ENCODE measurements at regions not wholly inside any gene's neighbourhood (a gene's known extent, or its start where the extent isn't known, plus 50 kb on each side); places are given as distances from the start of the nearest gene placed in this dataset.

DNA sequence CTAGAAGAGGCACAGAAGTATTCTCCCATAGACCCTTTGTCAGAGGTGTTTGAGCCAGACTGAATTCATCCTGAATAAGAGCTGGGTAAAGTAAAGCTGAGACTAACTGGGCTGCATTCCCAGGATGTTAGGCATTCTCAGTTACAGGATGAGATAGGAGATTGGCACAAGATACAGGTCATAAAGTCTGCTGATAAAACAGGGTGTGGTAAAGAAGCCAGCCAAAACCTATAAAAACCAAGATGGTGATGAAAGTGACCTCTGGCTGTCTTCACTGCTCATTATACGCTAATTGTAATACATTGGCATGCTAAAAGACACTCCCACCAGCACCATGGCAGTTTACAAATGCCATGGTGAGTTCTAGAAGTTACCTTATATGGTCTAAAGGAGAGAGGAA is 364.9 kb upstream of the TMEFF2 start:
- DNase-seq (no peak), ATAC-seq (ENCODE audit: low read depth) (no peak)
- H3K4me1 Mint-ChIP-seq, result no peaks in the 10 kb centered on the region
- ChIA-PET CTCF (no interaction called here), POLR2A (no interaction called here)
- H3K4me1 ChIP-seq (ENCODE audit: control insufficient read depth in 2 of 2, insufficient read depth in 2 of 2, low read length in 2 of 2), result no peaks in the 10 kb centered on the region
- TF ChIP-seq, protein P1, sequence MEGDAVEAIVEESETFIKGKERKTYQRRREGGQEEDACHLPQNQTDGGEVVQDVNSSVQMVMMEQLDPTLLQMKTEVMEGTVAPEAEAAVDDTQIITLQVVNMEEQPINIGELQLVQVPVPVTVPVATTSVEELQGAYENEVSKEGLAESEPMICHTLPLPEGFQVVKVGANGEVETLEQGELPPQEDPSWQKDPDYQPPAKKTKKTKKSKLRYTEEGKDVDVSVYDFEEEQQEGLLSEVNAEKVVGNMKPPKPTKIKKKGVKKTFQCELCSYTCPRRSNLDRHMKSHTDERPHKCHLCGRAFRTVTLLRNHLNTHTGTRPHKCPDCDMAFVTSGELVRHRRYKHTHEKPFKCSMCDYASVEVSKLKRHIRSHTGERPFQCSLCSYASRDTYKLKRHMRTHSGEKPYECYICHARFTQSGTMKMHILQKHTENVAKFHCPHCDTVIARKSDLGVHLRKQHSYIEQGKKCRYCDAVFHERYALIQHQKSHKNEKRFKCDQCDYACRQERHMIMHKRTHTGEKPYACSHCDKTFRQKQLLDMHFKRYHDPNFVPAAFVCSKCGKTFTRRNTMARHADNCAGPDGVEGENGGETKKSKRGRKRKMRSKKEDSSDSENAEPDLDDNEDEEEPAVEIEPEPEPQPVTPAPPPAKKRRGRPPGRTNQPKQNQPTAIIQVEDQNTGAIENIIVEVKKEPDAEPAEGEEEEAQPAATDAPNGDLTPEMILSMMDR (IDR thresholded peaks at IDR 0.05), result no peak
- TF ChIP-seq EZH2 (IDR thresholded peaks at IDR 0.05; ENCODE audit: borderline replicate concordance, insufficient read depth, low read depth, low read length, poor library complexity, severe bottlenecking), result no peak
- no peak overlapping the region for H3K4me3 Mint-ChIP-seq
- H3K4me2 ChIP-seq (replicated peaks; ENCODE audit: low read depth, low read length, poor library complexity, severe bottlenecking), result no peak overlapping the region
- H3K27me3 ChIP-seq (replicated peaks in 1 of 4; ENCODE audit: control extremely low read depth in 1 of 4, control insufficient read depth in 3 of 4, insufficient read depth in 4 of 4, low read length in 3 of 4), result no peaks in the 10 kb centered on the region
- H3K4me3 ChIP-seq (ENCODE audit: control extremely low read depth in 1 of 5, extremely low read depth in 1 of 5, insufficient read depth in 1 of 5, low read depth in 2 of 5, low read length in 4 of 5), result no peak overlapping the region
- no peak overlapping the region for H3K27ac ChIP-seq (ENCODE audit: low read length in 2 of 2)
- H3K27me3 Mint-ChIP-seq, result no peaks in the 10 kb centered on the region
- no peak overlapping the region for H3K27ac Mint-ChIP-seq
- no peak overlapping the region for H3K9ac ChIP-seq (ENCODE audit: low read length)
- H3K9me3 ChIP-seq (ENCODE audit: control extremely low read depth in 1 of 3, control insufficient read depth in 2 of 3, insufficient read depth in 1 of 3, low read length in 2 of 3), result no peaks in the 10 kb centered on the region
- WGBS (ENCODE audit: insufficient coverage), result no CpG with 5 or more reads among the region's 1 CpG
- H3K9me3 Mint-ChIP-seq (ENCODE audit: insufficient read depth), result no peaks in the 10 kb centered on the region
- no peak overlapping the region for H2AFZ ChIP-seq (ENCODE audit: insufficient read depth, low read depth, low read length, poor library complexity, severe bottlenecking)
- intact Hi-C loops (cut with micrococcal nuclease), result no loop called here
- no peaks in the 10 kb centered on the region for H3K79me2 ChIP-seq (ENCODE audit: control insufficient read depth, insufficient read depth, low read length)
- H4K20me1 ChIP-seq (ENCODE audit: control insufficient read depth, insufficient read depth, low read length, poor library complexity, severe bottlenecking), result no peaks in the 10 kb centered on the region
- no peaks in the 10 kb centered on the region for H3K36me3 ChIP-seq (replicated peaks in 1 of 2; ENCODE audit: control extremely low read depth in 1 of 2, control insufficient read depth in 1 of 2, extremely low read depth in 1 of 2, insufficient read depth in 2 of 2, low read length in 1 of 2)

DNA sequence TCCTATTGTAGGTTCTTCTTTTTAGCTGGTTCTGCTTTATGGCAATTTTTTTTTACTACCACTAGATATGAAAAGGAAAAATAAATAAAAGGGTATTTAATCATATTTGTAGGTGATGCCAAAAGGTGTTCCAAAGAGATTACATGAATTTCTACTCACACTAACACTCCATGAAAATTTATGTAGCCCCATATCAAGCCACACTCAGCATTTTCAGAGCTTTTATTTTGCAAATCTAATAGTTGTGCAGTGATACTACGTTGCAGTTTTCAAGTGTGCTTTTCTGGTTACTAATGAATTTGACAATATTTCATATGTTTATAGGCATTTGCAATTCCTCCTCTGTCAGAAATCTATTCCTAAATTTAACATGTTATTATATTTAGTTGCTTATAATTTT is 363.9 kb upstream of the TMEFF2 start:
- Mint-ChIP-seq H3K27ac (no peak overlapping the region), H3K4me1 (no peaks in the 10 kb centered on the region), H3K9me3 (ENCODE audit: insufficient read depth) (no peaks in the 10 kb centered on the region), H3K27me3 (no peaks in the 10 kb centered on the region), H3K4me3 (no peak overlapping the region)
- Histone ChIP-seq H3K9me3 (ENCODE audit: control extremely low read depth in 1 of 3, control insufficient read depth in 2 of 3, insufficient read depth in 1 of 3, low read length in 2 of 3) (no peaks in the 10 kb centered on the region), H3K27ac (ENCODE audit: low read length in 2 of 2) (no peak overlapping the region), H3K4me1 (ENCODE audit: control insufficient read depth in 2 of 2, insufficient read depth in 2 of 2, low read length in 2 of 2) (no peaks in the 10 kb centered on the region), H3K4me3 (ENCODE audit: control extremely low read depth in 1 of 5, extremely low read depth in 1 of 5, insufficient read depth in 1 of 5, low read depth in 2 of 5, low read length in 4 of 5) (no peak overlapping the region), H3K36me3 (replicated peaks in 1 of 2; ENCODE audit: control extremely low read depth in 1 of 2, control insufficient read depth in 1 of 2, extremely low read depth in 1 of 2, insufficient read depth in 2 of 2, low read length in 1 of 2) (no peaks in the 10 kb centered on the region), H3K27me3 (replicated peaks in 1 of 4; ENCODE audit: control extremely low read depth in 1 of 4, control insufficient read depth in 3 of 4, insufficient read depth in 4 of 4, low read length in 3 of 4) (no peaks in the 10 kb centered on the region), H2AFZ (ENCODE audit: insufficient read depth, low read depth, low read length, poor library complexity, severe bottlenecking) (no peak overlapping the region), H3K9ac (ENCODE audit: low read length) (no peak overlapping the region), H4K20me1 (ENCODE audit: control insufficient read depth, insufficient read depth, low read length, poor library complexity, severe bottlenecking) (no peaks in the 10 kb centered on the region), H3K79me2 (ENCODE audit: control insufficient read depth, insufficient read depth, low read length) (no peaks in the 10 kb centered on the region), H3K4me2 (replicated peaks; ENCODE audit: low read depth, low read length, poor library complexity, severe bottlenecking) (no peak overlapping the region)
- ATAC-seq (ENCODE audit: low read depth), result no peak
- ChIA-PET POLR2A (no interaction called here), CTCF (no interaction called here)
- no peak for DNase-seq
- no CpG with 5 or more reads among the region's 1 CpG for WGBS (ENCODE audit: insufficient coverage)
- intact Hi-C loops (cut with micrococcal nuclease), result no loop called here
- TF ChIP-seq EZH2 (IDR thresholded peaks at IDR 0.05; ENCODE audit: borderline replicate concordance, insufficient read depth, low read depth, low read length, poor library complexity, severe bottlenecking), result no peak
- TF ChIP-seq, protein P1 (IDR thresholded peaks at IDR 0.05), result no peak

Data from B cell (primary cell).